WTC11 (cell line): ENCODE measurements at regions not wholly inside any gene's neighbourhood (a gene's known extent, or its start where the extent isn't known, plus 50 kb on each side); places are given as distances from the start of the nearest gene placed in this dataset.

Source experiments
- ATAC-seq: fragments of 200-7000 bp; cut with Tn5 transposase; 2 replicates; pipeline ENCODE4 v1.10.0; 2021; ENCODE audit warnings: mild to moderate bottlenecking, moderate library complexity
- CTCF ChIA-PET: fragments of 300-600 bp; sonication (Branson Sonifier 250); formaldehyde crosslinking; loops from one replicate; lab custom pipeline; 2021; ENCODE audit warnings: antibody characterized with exemption; lab: Charles Lee
- POLR2A ChIA-PET: fragments of 350-600 bp; sonication (Branson Sonifier 250); formaldehyde crosslinking; loops from one replicate; lab custom pipeline; 2021; ENCODE audit warnings: antibody characterized with exemption; lab: Charles Lee
- DNase-seq: peaks from one replicate; pipeline ENCODE4 v3.0.0; 2021; ENCODE audit warnings: low spot score
- H3K27ac Mint-ChIP-seq: 2 replicates; pipeline ENCODE4 v1.8.0; 2021; ENCODE audit warnings: mixed read lengths
- H3K27me3 Mint-ChIP-seq: 2 replicates; pipeline ENCODE4 v1.8.0; 2021; ENCODE audit warnings: low read depth, mild to moderate bottlenecking, moderate library complexity, mixed read lengths
- H3K36me3 Mint-ChIP-seq: 2 replicates; pipeline ENCODE4 v1.8.0; 2021; ENCODE audit warnings: mixed read lengths
- H3K4me1 Mint-ChIP-seq: 2 replicates; pipeline ENCODE4 v1.8.0; 2022; ENCODE audit warnings: mixed read lengths
- H3K4me3 Mint-ChIP-seq: 2 replicates; pipeline ENCODE4 v1.8.0; 2021; ENCODE audit warnings: mild to moderate bottlenecking, moderate library complexity, mixed read lengths
- H3K9me3 Mint-ChIP-seq: 2 replicates; pipeline ENCODE4 v1.8.0; 2021; ENCODE audit warnings: mixed read lengths
- AFF4 ChIP-seq: sonication (generic); formaldehyde crosslinking; IDR thresholded peaks from 2 replicates; pipeline ENCODE4 v1.8.1; 2023; ENCODE audit warnings: mild to moderate bottlenecking, missing genetic modification reagents, borderline replicate concordance
- CBFB ChIP-seq: sonication (generic); formaldehyde crosslinking; IDR thresholded peaks from 2 replicates; pipeline ENCODE4 v1.8.1; 2022; ENCODE audit warnings: mild to moderate bottlenecking, low read depth, missing genetic modification reagents
- CDX4 ChIP-seq: fragments of 250-450 bp; sonication (Bioruptor Pico); IDR thresholded peaks from 2 replicates; pipeline ENCODE4 v1.9.0; 2021; ENCODE audit warnings: moderate library complexity, mild to moderate bottlenecking, inconsistent platforms, borderline replicate concordance
- E2F4 ChIP-seq: sonication (generic); formaldehyde crosslinking; IDR thresholded peaks from 2 replicates; pipeline ENCODE4 v1.8.1; 2022; ENCODE audit warnings: low read depth, mild to moderate bottlenecking, moderate library complexity, missing genetic modification reagents, borderline replicate concordance
- E2F5 ChIP-seq: sonication (generic); formaldehyde crosslinking; IDR thresholded peaks from 2 replicates; pipeline ENCODE4 v1.8.1; 2022; ENCODE audit warnings: mild to moderate bottlenecking, moderate library complexity, missing genetic modification reagents
- FOXP1 ChIP-seq: sonication (generic); formaldehyde crosslinking; IDR thresholded peaks from 2 replicates; pipeline ENCODE4 v1.8.0; 2022; ENCODE audit warnings: missing genetic modification reagents, mild to moderate bottlenecking, moderate library complexity, borderline replicate concordance
- GABPB1 ChIP-seq: sonication (generic); formaldehyde crosslinking; IDR thresholded peaks from 2 replicates; pipeline ENCODE4 v1.8.1; 2023; ENCODE audit warnings: mild to moderate bottlenecking, missing genetic modification reagents
- MLX ChIP-seq: sonication (generic); formaldehyde crosslinking; IDR thresholded peaks from 2 replicates; pipeline ENCODE4 v1.8.1; 2023; ENCODE audit warnings: mild to moderate bottlenecking, missing genetic modification reagents, moderate library complexity
- MXD4 ChIP-seq: fragments of 250-450 bp; sonication (Bioruptor Pico); IDR thresholded peaks from 2 replicates; pipeline ENCODE4 v1.8.0; 2021; ENCODE audit warnings: mild to moderate bottlenecking, moderate library complexity, borderline replicate concordance
- NFATC4 ChIP-seq: fragments of 250-450 bp; sonication (Bioruptor Pico); IDR thresholded peaks from 2 replicates; pipeline ENCODE4 v1.9.0; 2021; ENCODE audit warnings: mild to moderate bottlenecking
- OVOL2 ChIP-seq: fragments of 250-450 bp; sonication (Bioruptor Pico); IDR thresholded peaks from 2 replicates; pipeline ENCODE4 v1.9.0; 2021; ENCODE audit warnings: mild to moderate bottlenecking, borderline replicate concordance
- PRDM15 ChIP-seq: sonication (generic); formaldehyde crosslinking; IDR thresholded peaks from 2 replicates; pipeline ENCODE4 v1.8.0; 2022; ENCODE audit warnings: missing genetic modification reagents
- SOX15 ChIP-seq: fragments of 250-450 bp; sonication (Bioruptor Pico); IDR thresholded peaks from 2 replicates; pipeline ENCODE4 v1.9.0; 2021; ENCODE audit warnings: mild to moderate bottlenecking
- TCF7 ChIP-seq: sonication (generic); formaldehyde crosslinking; IDR thresholded peaks from 2 replicates; pipeline ENCODE4 v1.8.0; 2022; ENCODE audit warnings: mild to moderate bottlenecking, low read depth, missing genetic modification reagents, moderate library complexity
- ZBTB43 ChIP-seq: sonication (generic); formaldehyde crosslinking; IDR thresholded peaks from 2 replicates; pipeline ENCODE4 v1.8.1; 2023; ENCODE audit warnings: mild to moderate bottlenecking, missing genetic modification reagents
- ZSCAN18 ChIP-seq: fragments of 250-450 bp; sonication (Bioruptor Pico); IDR thresholded peaks from 2 replicates; pipeline ENCODE4 v2.1.2; 2022; ENCODE audit warnings: mild to moderate bottlenecking, moderate library complexity

- TF ChIP-seq ZBTB43 (CRISPR knock-in tag): no peak
- TF ChIP-seq OVOL2 (CRISPR knock-in tag): no peak
- no peak for TF ChIP-seq CBFB (CRISPR knock-in tag)
- TF ChIP-seq SOX15 (CRISPR knock-in tag): no peak
- no peak for TF ChIP-seq TCF7
- no peak for TF ChIP-seq MLX (CRISPR knock-in tag)
- TF ChIP-seq AFF4 (CRISPR knock-in tag): no peak
- TF ChIP-seq ZSCAN18 (CRISPR knock-in tag): no peak
- no peak for TF ChIP-seq CDX4 (CRISPR knock-in tag)
- TF ChIP-seq GABPB1: no peak
- no peak for TF ChIP-seq PRDM15 (CRISPR knock-in tag)
Measured at GRCh38 chr14:22337938-22338337, 251.1 kb downstream of the DAD1 start (continued).

- H3K4me1 Mint-ChIP-seq: peaks cover 25% of the 10 kb centered on the region
- DNase-seq (no peak), ATAC-seq (no peak)
- no peaks in the 10 kb centered on the region for H3K36me3 Mint-ChIP-seq
- no peak overlapping the region for H3K27ac Mint-ChIP-seq
- 0 out of 2 replicates have a peak, but pooled peaks cover 2% of the 10 kb centered on the region for H3K27me3 Mint-ChIP-seq
- peaks cover 9% of the 10 kb centered on the region for H3K9me3 Mint-ChIP-seq
- no peak overlapping the region for H3K4me3 Mint-ChIP-seq
- CTCF ChIA-PET: interaction anchor here (1.0 kb wide), 1 partner anchor 17 kb away, joined by 3 read pairs; no protein-coding TSS in a partner anchor
- POLR2A ChIA-PET: no interaction called here
- TF ChIP-seq NFATC4 (CRISPR knock-in tag) (no peak), ZBTB43 (CRISPR knock-in tag) (no peak), MXD4 (no peak), E2F5 (CRISPR knock-in tag) (no peak), CDX4 (CRISPR knock-in tag) (no peak), FOXP1 (CRISPR knock-in tag) (no peak), E2F4 (CRISPR knock-in tag) (no peak)
Measured at GRCh38 chr14:22337521-22337920, 251.5 kb downstream of the DAD1 start.
